GM12878 (cell line): ENCODE measurements at regions not wholly inside any gene's neighbourhood (a gene's known extent, or its start where the extent isn't known, plus 50 kb on each side); places are given as distances from the start of the nearest gene placed in this dataset.

Source experiments
- ATAC-seq: fragments of 200-7000 bp; cut with Tn5 transposase; 3 replicates; pipeline ENCODE4 v1.9.1; 2020; ENCODE audit warnings: mild to moderate bottlenecking, moderate library complexity
- BruUV-seq: library from RNA; stranded (reverse); fragments of 400-500 nt; replicated peaks from 2 replicates; lab custom pipeline; 2021; lab: Mats Ljungman, UMichigan
- CTCF ChIA-PET: fragments of 300-600 bp; sonication (Branson Sonifier 250); formaldehyde crosslinking; extraction: SDS; loops from one replicate; lab custom pipeline; 2021; ENCODE audit warnings: inconsistent platforms; lab: Yijun Ruan, JAX
- POLR2A ChIA-PET: fragments of 350-600 bp; formaldehyde crosslinking; extraction: SDS; loops from one replicate; lab custom pipeline; 2021; ENCODE audit warnings: inconsistent platforms; lab: Charles Lee
- RAD21 ChIA-PET: fragments of 300-600 bp; sonication (Branson Sonifier 250); formaldehyde crosslinking; loops from one replicate; lab custom pipeline; 2023; ENCODE audit warnings: antibody characterized with exemption; ENCODE audit not compliant: unreplicated experiment; lab: Charles Lee
- SMC1A ChIA-PET: fragments of 300-600 bp; sonication (Branson Sonifier 250); formaldehyde crosslinking; loops from one replicate; lab custom pipeline; 2023; ENCODE audit not compliant: unreplicated experiment, uncharacterized antibody; lab: Charles Lee
- DNase-seq: peaks from one replicate; pipeline ENCODE4 v3.0.0-alpha.2; 2011; ENCODE audit warnings: low read depth, low spot score
- FAIRE-seq: peaks from 3 replicates; lab custom pipeline; 2011; peaks lifted over from hg19 to GRCh38; lab: Jason Lieb, UNC
- H2AFZ ChIP-seq: 2 replicates; pipeline ENCODE4 v1.6.0; 2011; ENCODE audit warnings: low read depth, low read length, control low read depth; ENCODE audit not compliant: control insufficient read depth
- H3K27ac ChIP-seq: 2 replicates; pipeline ENCODE4 v1.5.1; 2011; ENCODE audit warnings: control low read depth; ENCODE audit not compliant: control insufficient read depth, insufficient read depth
- H3K27me3 ChIP-seq, 2 experiments: replicated peaks in 1 of 2; 2 replicates each; pipeline versions ENCODE4 v1.6.0 to v1.6.1; 2011; ENCODE audit warnings: low read length in 1 of 2; ENCODE audit not compliant: control insufficient read depth in 2 of 2, insufficient read depth in 2 of 2
- H3K36me3 ChIP-seq, 2 experiments: 2 replicates each; pipeline ENCODE4 v1.5.1; 2011; ENCODE audit warnings: low read length in 1 of 2; ENCODE audit not compliant: control insufficient read depth in 2 of 2, insufficient read depth in 2 of 2
- H3K4me1 ChIP-seq: 2 replicates; pipeline ENCODE4 v1.6.1; 2011; ENCODE audit warnings: mild to moderate bottlenecking, low read length, moderate library complexity, mixed read lengths; ENCODE audit not compliant: control insufficient read depth, insufficient read depth
- H3K4me2 ChIP-seq: 2 replicates; pipeline ENCODE4 v1.6.0; 2011; ENCODE audit warnings: control low read depth; ENCODE audit not compliant: control insufficient read depth, insufficient read depth
- H3K4me3 ChIP-seq: fragments of 200-600 bp; sonication (generic); 2 replicates; pipeline ENCODE4 v1.5.1; 2016
- H3K79me2 ChIP-seq: 2 replicates; pipeline ENCODE4 v1.6.0; 2011; ENCODE audit warnings: low read length; ENCODE audit not compliant: control insufficient read depth, insufficient read depth
- H3K9ac ChIP-seq: 2 replicates; pipeline ENCODE4 v1.8.0; 2011; ENCODE audit warnings: low read length, control low read depth, mixed read lengths; ENCODE audit not compliant: control insufficient read depth, insufficient read depth
- H3K9me3 ChIP-seq: replicated peaks from 3 replicates; pipeline ENCODE4 v1.5.1; 2011; ENCODE audit warnings: mild to moderate bottlenecking, low read length; ENCODE audit not compliant: control insufficient read depth, insufficient read depth
- H4K20me1 ChIP-seq: 2 replicates; pipeline ENCODE4 v1.6.0; 2011; ENCODE audit not compliant: control insufficient read depth, insufficient read depth
- E2F8 ChIP-seq: fragments of 450-650 bp; IDR thresholded peaks from 2 replicates; pipeline ENCODE4 v1.6.1; 2018; ENCODE audit warnings: mild to moderate bottlenecking, low read depth, moderate library complexity; ENCODE audit not compliant: partially characterized antibody
- HCFC1 ChIP-seq: fragments of 150-350 bp; IDR thresholded peaks from 2 replicates; pipeline ENCODE4 v1.6.1; 2014; ENCODE audit warnings: low read length
- HDGF ChIP-seq: fragments of 450-650 bp; IDR thresholded peaks from 2 replicates; pipeline ENCODE4 v1.6.1; 2016; ENCODE audit warnings: antibody characterized with exemption
- IKZF1 ChIP-seq: fragments of 450-650 bp; conservative IDR thresholded peaks from 2 replicates; pipeline ENCODE4 v1.6.1; 2017; ENCODE audit warnings: antibody characterized with exemption, mild to moderate bottlenecking
- IKZF2 ChIP-seq, 2 experiments: fragments of 450-650 bp; IDR thresholded peaks; 2 replicates each; pipeline ENCODE4 v1.6.1; 2017; ENCODE audit warnings: mild to moderate bottlenecking in 2 of 2, moderate library complexity in 2 of 2
- IRF4 ChIP-seq: IDR thresholded peaks from 2 replicates; pipeline ENCODE4 v1.6.1; 2011; ENCODE audit warnings: low read depth, low read length
- MEF2B ChIP-seq: fragments of 450-650 bp; IDR thresholded peaks from 2 replicates; pipeline ENCODE4 v1.6.1; 2018; ENCODE audit warnings: mild to moderate bottlenecking, moderate library complexity; ENCODE audit not compliant: partially characterized antibody, poor library complexity, severe bottlenecking
- NR2C2 ChIP-seq: IDR thresholded peaks from 2 replicates; pipeline ENCODE4 v1.6.1; 2011; ENCODE audit warnings: borderline replicate concordance, low read depth; ENCODE audit not compliant: control insufficient read depth, insufficient read length
- PBX3 ChIP-seq: IDR thresholded peaks from 2 replicates; pipeline ENCODE4 v1.6.1; 2011; ENCODE audit warnings: mild to moderate bottlenecking, low read depth, low read length, moderate library complexity; ENCODE audit not compliant: insufficient replicate concordance
- PKNOX1 ChIP-seq: fragments of 450-650 bp; IDR thresholded peaks from 2 replicates; pipeline ENCODE4 v1.6.1; 2016; ENCODE audit warnings: mild to moderate bottlenecking
- RAD51 ChIP-seq: fragments of 450-650 bp; IDR thresholded peaks from 2 replicates; pipeline ENCODE4 v1.6.1; 2016; ENCODE audit warnings: moderate library complexity, mild to moderate bottlenecking, inconsistent platforms
- RELB ChIP-seq: fragments of 450-650 bp; IDR thresholded peaks from 2 replicates; pipeline ENCODE4 v1.6.1; 2017; ENCODE audit warnings: low read depth, mild to moderate bottlenecking, moderate library complexity
- SREBF1 ChIP-seq: IDR thresholded peaks from 2 replicates; pipeline ENCODE4 v1.6.1; 2012; ENCODE audit warnings: mild to moderate bottlenecking, low read length
- USF2 ChIP-seq: IDR thresholded peaks from 2 replicates; pipeline ENCODE4 v1.6.1; 2011; ENCODE audit warnings: low read depth, low read length, improper control_type of control experiment, borderline replicate concordance
- YY1 ChIP-seq: IDR thresholded peaks from 2 replicates; pipeline ENCODE4 v1.6.1; 2011; ENCODE audit warnings: low read depth, mild to moderate bottlenecking, low read length
- ZNF217 ChIP-seq: fragments of 450-650 bp; IDR thresholded peaks from 2 replicates; pipeline ENCODE4 v1.6.1; 2017; ENCODE audit warnings: antibody characterized with exemption, mild to moderate bottlenecking
- WGBS: methylation state at CpG from one replicate; pipeline ENCODE4 v1.1.6; 2016; ENCODE audit warnings: low lambda C conversion rate; ENCODE audit not compliant: insufficient replicate concordance, insufficient coverage; ENCODE audit errors: missing lambda C conversion rate; 5-methylcytosine and 5-hydroxymethylcytosine counted together
- in situ Hi-C: fragments of 300-500 bp; cut with MboI; formaldehyde crosslinking; loops from 9 replicates; pipeline ENCODE4 v1.14.3; 2018; ENCODE audit warnings: mixed read lengths
- intact Hi-C: fragments of 100-400 bp; cut with micrococcal nuclease; formaldehyde crosslinking; loops from one replicate; pipeline ENCODE4 v1.14.2; 2022; ENCODE audit not compliant: unreplicated experiment

GRCh38 chr1:212186427-212187207, 98.6 kb upstream of the PPP2R5A start:
- H3K9ac ChIP-seq: peak overlapping the region; percentile 0; the same call in 1 of the 2 replicates
- peak overlapping the region; percentile 39; the same call in 1 of the 2 replicates for H3K4me3 ChIP-seq
- 25% methylated on average over 8 of the region's 8 CpGs for WGBS
- ChIA-PET SMC1A (interaction anchor here (0.6 to 1.0 kb wide), 3 partner anchors 90 to 765 kb away, joined by 3 to 5 read pairs (median 3); no protein-coding TSS in a partner anchor), RAD21 (interaction anchor here (0.6 to 1.5 kb wide), 3 partner anchors 24 to 506 kb away, joined by 3 to 4 read pairs (median 3); no protein-coding TSS in a partner anchor), POLR2A (no interaction called here), CTCF (interaction anchor here (0.6 kb wide), 1 partner anchor 489 kb away, joined by 3 read pairs; no protein-coding TSS in a partner anchor)
- FAIRE-seq: peak; percentile 96
- H3K9me3 ChIP-seq: no peaks in the 10 kb centered on the region
- peak overlapping the region; percentile 19 for H3K4me2 ChIP-seq
- in situ Hi-C loops (no loop called here), intact Hi-C loops (no loop called here)
- BruUV-seq: no TSS peak
- H3K27ac ChIP-seq: peak overlapping the region; percentile 58
- H3K4me1 ChIP-seq: peaks cover 12% of the 10 kb centered on the region
- no peaks in the 10 kb centered on the region for H3K36me3 ChIP-seq
- no peaks in the 10 kb centered on the region for H4K20me1 ChIP-seq
- no peaks in the 10 kb centered on the region for H3K79me2 ChIP-seq
- no peaks in the 10 kb centered on the region for H3K27me3 ChIP-seq
- peak; percentile 73 for DNase-seq
- peak overlapping the region; percentile 43 for H2AFZ ChIP-seq
- peak; percentile 99 for ATAC-seq
- TF ChIP-seq IKZF1 (peak; percentile 51; the same call in 1 of the 2 replicates), USF2 (no peak), PBX3 (no peak), PKNOX1 (no peak), IKZF2 (IDR thresholded peaks at IDR 0.05) (peak; percentile 24 to 47; a peak in 1 of 4 replicates), MEF2B (peak; percentile 93), HCFC1 (no peak), ZNF217 (no peak), NR2C2 (no peak), YY1 (no peak), IRF4 (0 out of 2 replicates have a peak, but pooled peaks have one; percentile 45), E2F8 (no peak), HDGF (no peak), RAD51 (no peak), SREBF1 (no peak), RELB (0 out of 2 replicates have a peak, but pooled peaks have one; percentile 42)
